Adipocyte (in vitro differentiated cells): ENCODE measurements at regions not wholly inside any gene's neighbourhood (a gene's known extent, or its start where the extent isn't known, plus 50 kb on each side); places are given as distances from the start of the nearest gene placed in this dataset.

Experiments used
- DNase-seq: peaks from one replicate; pipeline ENCODE4 v3.0.0-alpha.2; 2015; ENCODE audit warnings: low read depth
- H3K27me3 ChIP-seq: replicated peaks from 2 replicates; pipeline ENCODE4 v1.7.0; 2013; ENCODE audit warnings: mild to moderate bottlenecking, low read length, moderate library complexity; ENCODE audit not compliant: control insufficient read depth, insufficient read depth
- H3K36me3 ChIP-seq: 2 replicates; pipeline ENCODE4 v1.7.0; 2013; ENCODE audit warnings: low read length, mild to moderate bottlenecking, moderate library complexity; ENCODE audit not compliant: control insufficient read depth, insufficient read depth, severe bottlenecking
- H3K4me1 ChIP-seq: 2 replicates; pipeline ENCODE4 v1.7.0; 2013; ENCODE audit warnings: mild to moderate bottlenecking, low read length, moderate library complexity; ENCODE audit not compliant: control insufficient read depth, insufficient read depth
- H3K4me3 ChIP-seq: 2 replicates; pipeline ENCODE4 v1.7.0; 2013; ENCODE audit warnings: mild to moderate bottlenecking, low read length, moderate library complexity
- H3K9ac ChIP-seq: 2 replicates; pipeline ENCODE4 v1.7.0; 2013; ENCODE audit warnings: mild to moderate bottlenecking, low read length, moderate library complexity
- H3K9me3 ChIP-seq: 2 replicates; pipeline ENCODE4 v1.7.0; 2013; ENCODE audit warnings: mild to moderate bottlenecking, low read length, moderate library complexity; ENCODE audit not compliant: control insufficient read depth

- H3K27me3 ChIP-seq = peaks cover 60% of the 10 kb centered on the region
- H3K9me3 ChIP-seq = no peaks in the 10 kb centered on the region
- no peak overlapping the region for H3K9ac ChIP-seq
- DNase-seq = no peak
- H3K36me3 ChIP-seq = no peaks in the 10 kb centered on the region
- peaks cover 9% of the 10 kb centered on the region for H3K4me1 ChIP-seq
- no peak overlapping the region for H3K4me3 ChIP-seq
Measured at GRCh38 chr22:27300536-27301285, 500.8 kb downstream of the MN1 start.

- H3K9me3 ChIP-seq = no peaks in the 10 kb centered on the region
- peaks cover 48% of the 10 kb centered on the region for H3K27me3 ChIP-seq
- peaks cover 9% of the 10 kb centered on the region for H3K4me1 ChIP-seq
- H3K36me3 ChIP-seq = no peaks in the 10 kb centered on the region
- no peak overlapping the region for H3K9ac ChIP-seq
- DNase-seq = no peak
- no peak overlapping the region for H3K4me3 ChIP-seq
Measured at GRCh38 chr22:27302501-27302900, 499.1 kb downstream of the MN1 start.

- H3K36me3 ChIP-seq = no peaks in the 10 kb centered on the region
- peaks cover 37% of the 10 kb centered on the region for H3K27me3 ChIP-seq
- H3K4me1 ChIP-seq = peaks cover 3% of the 10 kb centered on the region
- no peak overlapping the region for H3K4me3 ChIP-seq
- H3K9ac ChIP-seq = no peak overlapping the region
- peaks cover 3% of the 10 kb centered on the region for H3K9me3 ChIP-seq
- no peak for DNase-seq
Measured at GRCh38 chr22:27303718-27304117, 497.8 kb downstream of the MN1 start.

- H3K27me3 ChIP-seq = peaks cover 44% of the 10 kb centered on the region
- no peak overlapping the region for H3K4me3 ChIP-seq
- H3K9me3 ChIP-seq = peaks cover 4% of the 10 kb centered on the region
- DNase-seq = no peak
- H3K4me1 ChIP-seq = peaks cover 5% of the 10 kb centered on the region
- H3K9ac ChIP-seq = no peak overlapping the region
- H3K36me3 ChIP-seq = no peaks in the 10 kb centered on the region
Measured at GRCh38 chr22:27306771-27307170, 494.8 kb downstream of the MN1 start.

GRCh38 chr22:27307545-27308247 is 493.9 kb downstream of the MN1 start:
- Histone ChIP-seq H3K27me3 (peaks cover 43% of the 10 kb centered on the region), H3K9ac (no peak overlapping the region)

GRCh38 chr22:27308513-27308912 is 493.0 kb downstream of the MN1 start:
- Histone ChIP-seq H3K4me3 (no peak overlapping the region), H3K36me3 (no peaks in the 10 kb centered on the region), H3K27me3 (peaks cover 38% of the 10 kb centered on the region), H3K9me3 (peaks cover 4% of the 10 kb centered on the region), H3K4me1 (peaks cover 16% of the 10 kb centered on the region), H3K9ac (no peak overlapping the region)
- DNase-seq = no peak

More at GRCh38 chr22:27307545-27308247, 493.9 kb downstream of the MN1 start:
- DNase-seq = no peak
- Histone ChIP-seq H3K4me3 (no peak overlapping the region), H3K36me3 (no peaks in the 10 kb centered on the region), H3K4me1 (peaks cover 8% of the 10 kb centered on the region), H3K9me3 (peaks cover 4% of the 10 kb centered on the region)

- peak; percentile 16 for DNase-seq
- Histone ChIP-seq H3K9ac (no peak overlapping the region), H3K4me1 (peaks cover 23% of the 10 kb centered on the region), H3K4me3 (no peak overlapping the region), H3K9me3 (peaks cover 4% of the 10 kb centered on the region), H3K36me3 (no peaks in the 10 kb centered on the region), H3K27me3 (peaks cover 30% of the 10 kb centered on the region)
Measured at GRCh38 chr22:27309697-27310096, 491.9 kb downstream of the MN1 start.

- Histone ChIP-seq H3K27me3 (peaks cover 29% of the 10 kb centered on the region), H3K4me1 (peaks cover 23% of the 10 kb centered on the region), H3K4me3 (no peak overlapping the region), H3K36me3 (no peaks in the 10 kb centered on the region), H3K9ac (no peak overlapping the region), H3K9me3 (peaks cover 4% of the 10 kb centered on the region)
- no peak for DNase-seq
Measured at GRCh38 chr22:27310966-27311697, 490.4 kb downstream of the MN1 start.

GRCh38 chr22:27311698-27312550 is 489.6 kb downstream of the MN1 start:
- Histone ChIP-seq H3K27me3 (peaks cover 33% of the 10 kb centered on the region), H3K4me1 (peaks cover 23% of the 10 kb centered on the region)
- DNase-seq = peak; percentile 12

GRCh38 chr22:27312565-27312964 is 489.0 kb downstream of the MN1 start:
- Histone ChIP-seq H3K27me3 (peaks cover 36% of the 10 kb centered on the region), H3K4me1 (peaks cover 26% of the 10 kb centered on the region), H3K9ac (peak overlapping the region; percentile 19), H3K36me3 (no peaks in the 10 kb centered on the region), H3K4me3 (no peak overlapping the region), H3K9me3 (peaks cover 4% of the 10 kb centered on the region)
- no peak for DNase-seq

More at GRCh38 chr22:27311698-27312550, 489.6 kb downstream of the MN1 start:
- H3K9ac ChIP-seq = no peak overlapping the region
- H3K4me3 ChIP-seq = no peak overlapping the region
- no peaks in the 10 kb centered on the region for H3K36me3 ChIP-seq
- H3K9me3 ChIP-seq = peaks cover 4% of the 10 kb centered on the region
